Left forelimb (tissue), 1 donor: ENCODE measurements at regions not wholly inside any gene's neighbourhood (a gene's known extent, or its start where the extent isn't known, plus 50 kb on each side); places are given as distances from the start of the nearest gene placed in this dataset.

Experiments
- DNase-seq: peaks from one replicate; pipeline ENCODE4 v3.0.0-alpha.2; 2018; ENCODE audit warnings: low spot score

DNA sequence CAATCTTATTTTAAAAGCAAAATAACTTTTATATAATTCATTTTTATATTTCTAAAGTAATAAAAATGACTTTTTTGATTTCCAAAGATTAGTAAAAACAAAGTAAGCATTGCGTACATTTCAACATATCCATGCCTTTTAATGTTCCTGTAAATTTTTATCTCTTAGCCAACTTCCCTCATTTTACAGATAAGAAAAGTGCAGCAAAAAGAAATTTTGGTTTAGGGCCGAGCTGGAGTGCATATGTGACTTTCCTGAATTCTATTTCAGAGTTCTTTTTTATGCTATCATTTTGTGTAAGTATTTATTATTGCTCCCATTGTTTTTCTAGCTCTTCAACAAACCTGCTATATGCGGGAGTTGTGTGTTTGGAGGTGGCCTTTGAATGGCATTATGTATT is 195.3 kb downstream of the NHLRC3 start:
- no peak for DNase-seq

DNA sequence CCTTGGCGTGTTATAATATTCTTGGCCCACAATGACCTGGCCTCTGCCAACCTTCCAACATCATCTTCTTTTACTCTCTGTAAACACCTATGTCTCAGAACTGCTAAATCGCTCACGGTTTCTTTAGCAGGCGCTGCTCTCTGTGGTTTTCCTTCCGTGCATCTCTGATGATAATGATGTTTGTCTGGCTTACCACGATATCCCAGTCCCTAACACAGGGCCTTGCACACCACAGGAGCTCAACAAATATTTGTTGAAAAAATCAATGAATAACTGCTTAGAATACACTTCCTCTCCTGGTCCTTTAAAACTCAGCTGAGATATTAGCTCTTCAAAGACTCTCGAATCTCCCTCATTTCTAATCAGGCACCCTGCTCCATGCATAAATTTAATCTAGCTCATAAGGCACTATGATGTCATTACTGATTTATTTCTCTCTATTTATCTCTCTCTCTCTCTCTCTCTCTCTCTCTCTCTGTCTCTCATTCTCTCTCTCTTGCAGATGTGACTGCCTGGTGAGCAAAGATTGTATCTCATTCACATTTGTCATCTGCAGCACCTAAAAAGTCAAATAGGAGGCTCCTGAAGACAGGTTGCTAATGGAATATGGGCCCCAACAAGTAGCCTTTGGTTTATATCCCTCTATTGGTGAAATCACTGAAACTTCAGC is 206.4 kb downstream of the NHLRC3 start:
- no peak for DNase-seq

DNA sequence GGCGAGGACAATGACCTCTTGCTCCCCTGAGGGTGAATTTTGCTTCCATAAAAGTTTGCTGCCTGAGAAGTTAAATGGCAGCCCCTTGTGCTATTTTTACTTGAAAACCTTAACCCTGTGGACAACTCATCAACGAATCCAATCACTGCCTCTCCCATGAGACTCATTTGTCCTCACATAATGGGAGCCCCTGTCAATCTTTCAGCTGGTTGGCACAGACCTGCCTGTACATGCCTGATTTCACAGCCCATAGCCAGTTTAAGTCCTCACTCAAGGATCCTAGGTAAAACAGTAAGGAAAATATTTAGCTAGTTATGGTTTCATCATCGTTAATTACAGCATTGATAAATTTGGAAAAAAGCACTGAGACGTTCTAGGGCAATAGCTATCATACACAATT is 207.4 kb downstream of the NHLRC3 start:
- no peak for DNase-seq

DNA sequence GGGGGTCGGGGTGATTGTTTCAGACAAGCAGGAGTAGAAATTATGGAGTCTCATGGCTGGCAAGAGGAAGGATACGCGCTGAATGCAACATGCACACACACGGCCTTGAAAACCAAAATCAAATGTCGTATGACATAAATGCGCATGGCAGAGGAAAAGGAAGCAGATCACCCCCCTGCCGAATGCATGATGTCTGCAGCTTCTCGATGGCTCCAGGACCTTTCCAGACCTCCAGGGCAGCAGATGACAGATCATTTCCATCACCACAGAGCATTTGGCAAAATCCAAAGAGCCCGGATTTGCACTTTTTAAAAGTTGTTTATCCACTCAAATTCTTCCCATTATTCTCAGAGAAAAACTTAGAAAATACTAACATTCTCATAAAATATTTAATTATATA is 211.7 kb downstream of the NHLRC3 start:
- DNase-seq = no peak

DNA sequence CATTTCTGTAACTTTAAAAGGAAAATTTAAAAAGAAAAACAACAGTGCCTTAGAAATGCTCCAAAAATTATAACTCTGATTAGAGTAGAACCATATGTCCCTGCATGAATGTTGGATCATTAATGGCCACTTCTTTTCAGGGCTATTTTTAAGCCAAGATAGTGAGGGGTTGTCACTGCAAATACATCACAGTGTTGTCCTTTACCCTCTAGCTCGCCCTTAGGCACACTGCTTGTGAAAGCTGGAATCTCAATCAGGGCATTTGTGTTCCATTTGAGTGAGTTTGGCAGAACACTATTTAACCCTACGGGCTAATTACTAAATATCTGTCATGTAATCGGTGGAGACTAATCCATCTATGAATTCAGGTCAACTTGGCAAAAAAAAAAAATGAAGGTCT is 212.2 kb downstream of the NHLRC3 start:
- no peak for DNase-seq

DNA sequence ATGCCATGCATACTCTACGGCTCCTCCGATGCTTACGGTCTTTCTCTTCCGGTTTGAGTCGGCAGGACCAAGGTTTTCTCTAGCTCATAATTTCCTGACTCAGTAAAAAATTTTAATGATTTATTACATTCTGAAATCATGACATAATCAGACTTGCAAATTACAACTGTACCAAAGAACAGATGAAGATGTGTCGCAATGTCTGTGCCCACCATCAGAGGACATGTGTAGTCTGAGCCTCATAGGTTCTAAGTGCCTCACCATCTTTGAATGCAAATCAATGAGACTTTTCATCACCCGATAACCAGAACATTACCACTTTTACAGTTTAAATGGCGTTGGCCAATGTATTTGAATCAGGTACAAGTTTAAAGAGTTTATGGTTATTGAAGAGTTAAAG is 213.1 kb downstream of the NHLRC3 start:
- no peak for DNase-seq

DNA sequence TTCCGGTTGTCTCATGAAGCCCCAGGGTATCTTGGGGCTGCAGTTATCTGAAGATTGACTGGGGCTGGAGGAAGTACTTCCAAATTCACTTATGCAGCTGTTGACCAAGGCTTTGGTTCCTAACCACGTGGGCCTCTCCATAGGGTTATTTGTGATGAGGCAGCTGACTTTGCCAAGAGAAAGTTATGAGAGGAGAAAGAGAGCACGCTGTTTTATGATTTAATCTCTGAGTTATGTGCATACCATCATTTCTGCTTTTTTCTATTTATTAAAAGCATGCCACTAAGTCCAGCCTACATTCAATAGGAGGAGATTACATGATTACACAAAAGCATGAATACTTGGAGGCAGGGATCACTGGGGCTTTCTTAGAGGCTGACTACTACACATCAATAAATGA is 215.5 kb downstream of the NHLRC3 start:
- no peak for DNase-seq

DNA sequence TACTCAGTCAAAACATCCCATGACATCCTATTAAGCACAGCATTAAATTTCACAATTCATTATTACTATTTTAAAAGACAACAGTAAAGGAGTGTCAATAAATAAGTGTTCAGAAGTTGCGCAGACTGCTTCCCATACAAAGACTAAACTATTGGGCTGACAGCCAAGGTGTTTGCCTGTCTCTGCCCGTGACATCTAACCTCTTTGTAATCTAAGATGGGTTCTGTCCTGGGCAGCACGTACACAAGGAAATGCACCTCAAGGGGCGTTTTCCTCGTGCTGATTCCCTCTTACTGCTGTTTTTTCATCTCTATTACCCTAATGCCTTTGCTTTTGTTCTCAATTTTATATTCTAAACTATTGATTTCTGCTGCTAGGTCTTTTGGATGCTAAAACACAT is 216.3 kb downstream of the NHLRC3 start:
- no peak for DNase-seq

DNA sequence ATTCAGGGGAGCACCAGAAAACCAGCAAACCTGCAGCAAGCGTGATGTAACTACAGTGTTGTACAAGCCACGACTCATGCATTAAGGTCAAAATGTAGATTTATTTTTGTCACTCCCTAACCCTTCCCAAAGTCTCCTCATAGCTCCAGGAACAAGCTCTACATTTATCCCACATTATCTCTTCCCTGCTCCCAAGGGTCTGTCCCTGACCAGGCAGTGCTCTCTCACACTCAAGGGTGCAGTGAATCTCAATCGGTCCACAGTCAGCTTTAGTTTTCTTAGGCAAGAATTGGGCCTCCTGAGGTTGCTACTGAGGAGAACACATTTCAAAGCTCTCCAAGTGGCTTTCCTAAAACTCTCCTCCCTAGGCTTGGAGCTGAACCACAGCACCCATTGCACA is 219.4 kb downstream of the NHLRC3 start:
- DNase-seq = no peak

DNA sequence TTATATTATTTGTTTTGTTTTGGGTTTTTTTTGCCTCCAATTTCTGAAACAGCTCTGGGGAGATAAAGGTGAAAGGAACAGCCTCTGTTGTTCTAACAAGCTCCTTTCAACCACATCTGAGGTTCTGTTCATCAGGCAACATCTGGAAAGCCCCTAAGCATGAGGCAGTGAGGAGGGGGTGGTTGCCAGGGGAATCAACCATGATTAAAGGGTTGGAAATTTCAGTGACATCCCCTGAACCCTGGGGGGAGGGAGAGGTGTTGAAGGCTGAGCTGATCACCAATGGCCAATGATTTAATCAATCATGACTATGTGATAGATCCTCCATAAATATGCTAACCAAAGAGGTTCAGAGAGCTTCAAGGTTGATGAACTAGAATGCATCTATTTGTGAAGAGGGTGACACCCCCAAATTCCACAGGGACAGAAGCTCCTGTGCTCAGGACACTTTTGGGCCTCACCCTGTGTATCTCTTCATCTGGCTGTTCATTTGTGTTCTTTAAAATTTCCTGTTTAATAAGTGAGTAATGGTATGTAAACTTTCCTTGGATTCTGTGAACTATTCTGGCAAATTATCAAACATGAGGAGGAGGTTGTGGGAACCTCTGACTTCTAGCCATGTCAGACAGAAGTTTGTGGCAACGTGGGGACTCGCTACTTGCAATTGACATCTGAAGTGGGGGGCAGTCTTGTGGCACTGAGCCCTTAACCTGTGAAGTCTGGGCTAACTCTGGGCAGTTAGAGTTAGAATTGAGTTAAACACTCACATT is 221.3 kb downstream of the NHLRC3 start:
- DNase-seq = no peak

DNA sequence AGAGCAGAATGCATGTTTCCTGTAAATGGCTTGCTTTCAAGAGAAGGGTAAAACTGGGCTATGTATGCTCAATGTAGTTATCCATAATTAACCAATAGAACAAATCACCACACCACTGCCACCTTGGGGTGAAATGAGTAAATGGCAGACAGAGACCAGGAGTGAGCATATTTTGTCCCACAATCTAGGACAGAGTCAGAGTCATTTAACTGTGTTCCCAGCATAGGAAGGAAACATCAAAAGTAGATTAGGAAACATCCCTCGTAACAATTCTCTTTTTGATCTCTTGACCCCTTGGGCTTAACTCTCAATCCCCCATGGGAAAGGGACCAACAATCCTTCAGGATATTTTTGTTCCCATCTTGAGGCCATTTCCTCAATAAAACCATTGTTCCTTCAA is 224.8 kb downstream of the NHLRC3 start:
- no peak for DNase-seq

DNA sequence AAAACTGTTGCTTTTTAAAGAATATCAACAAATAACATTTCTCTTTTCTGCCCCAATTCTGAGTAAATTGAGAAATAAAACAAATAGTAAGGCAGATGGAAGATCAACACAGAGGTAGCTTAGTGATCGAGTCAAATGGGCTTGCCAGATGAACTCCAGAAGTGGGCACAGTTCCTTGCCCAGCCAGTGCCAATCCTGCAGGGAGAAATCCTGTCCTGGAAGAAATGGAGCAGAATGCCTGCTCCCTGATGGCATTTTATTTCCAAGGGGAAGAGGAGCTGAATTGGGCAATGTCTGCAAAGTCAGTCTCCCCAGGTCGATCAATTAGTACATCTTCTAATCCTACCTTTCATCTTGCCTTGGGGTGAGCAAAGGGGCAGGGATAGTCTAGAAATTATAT is 225.3 kb downstream of the NHLRC3 start:
- DNase-seq = no peak

DNA sequence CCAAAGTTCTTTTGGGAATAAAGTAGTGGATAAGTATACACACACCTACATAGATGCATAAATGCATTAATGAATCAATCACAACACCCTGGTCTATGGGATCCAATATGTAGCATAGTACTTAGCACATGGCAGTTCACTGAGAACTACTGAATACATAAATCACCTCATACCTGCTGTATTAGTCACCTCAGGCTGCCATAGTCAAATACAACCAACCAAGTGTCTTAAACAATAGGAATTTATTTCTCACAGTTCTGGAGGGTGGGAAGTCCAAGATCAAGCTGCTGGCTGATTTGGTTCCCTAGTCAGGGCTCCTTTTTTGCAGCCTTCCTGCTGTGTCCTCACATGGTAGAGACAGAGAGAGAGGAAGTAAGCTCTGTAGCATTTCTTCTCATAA is 228.2 kb downstream of the NHLRC3 start:
- DNase-seq = no peak

DNA sequence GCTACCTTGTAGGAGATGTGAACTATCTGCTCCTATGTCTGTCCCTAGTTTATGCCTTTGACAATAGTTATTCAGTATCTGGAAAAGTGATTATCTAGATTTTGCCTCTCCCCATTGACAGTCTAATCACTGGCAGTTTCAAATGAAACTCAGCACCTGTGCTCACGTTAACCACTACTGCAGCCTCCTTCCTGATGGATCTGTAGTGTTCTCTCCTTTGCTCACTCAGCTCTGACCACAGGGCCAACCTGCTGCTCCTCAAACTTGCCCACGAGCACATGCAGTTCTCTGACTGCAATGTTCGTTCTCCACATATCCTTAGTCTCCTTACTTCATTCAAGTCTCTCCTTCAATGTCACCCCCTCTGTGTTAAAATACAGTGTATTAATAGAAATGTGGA is 230.1 kb downstream of the NHLRC3 start:
- DNase-seq = no peak

DNA sequence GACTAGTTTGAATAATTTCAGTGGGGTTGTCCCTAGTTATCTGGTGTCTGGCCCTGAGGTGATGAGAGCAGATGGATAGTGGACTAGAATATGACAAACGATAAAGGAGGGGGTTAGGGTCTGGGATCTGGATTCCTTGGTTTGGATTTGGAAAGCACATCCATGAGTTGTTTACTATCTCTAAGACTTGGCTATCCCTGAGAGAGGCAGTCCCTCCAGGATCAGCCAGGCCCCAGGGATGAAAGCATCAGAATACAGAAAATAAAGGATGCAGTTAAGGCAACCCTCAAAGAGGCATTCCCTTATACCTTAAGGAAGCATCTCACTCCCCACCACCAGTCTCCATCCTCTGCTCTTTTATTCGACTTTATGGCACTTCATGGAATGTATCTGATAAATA is 230.7 kb downstream of the NHLRC3 start:
- DNase-seq = no peak

DNA sequence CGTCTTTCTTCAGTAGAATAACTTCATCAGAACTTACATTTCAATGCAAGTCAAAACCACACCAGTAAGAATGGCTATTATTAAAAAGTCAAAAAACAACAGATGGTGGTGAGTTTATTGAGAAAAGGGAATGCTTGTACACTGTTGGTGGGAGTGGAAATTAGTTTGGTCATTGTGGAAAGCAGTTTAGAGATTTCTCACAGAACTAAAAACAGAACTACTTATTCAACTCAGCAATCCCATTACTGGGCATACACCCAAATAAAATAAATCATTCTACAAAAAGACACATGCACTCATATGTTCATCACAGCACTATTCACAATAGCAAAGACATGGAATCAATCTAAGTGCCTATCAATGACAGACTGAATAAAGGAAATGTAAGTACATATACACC is 231.2 kb downstream of the NHLRC3 start:
- no peak for DNase-seq

DNA sequence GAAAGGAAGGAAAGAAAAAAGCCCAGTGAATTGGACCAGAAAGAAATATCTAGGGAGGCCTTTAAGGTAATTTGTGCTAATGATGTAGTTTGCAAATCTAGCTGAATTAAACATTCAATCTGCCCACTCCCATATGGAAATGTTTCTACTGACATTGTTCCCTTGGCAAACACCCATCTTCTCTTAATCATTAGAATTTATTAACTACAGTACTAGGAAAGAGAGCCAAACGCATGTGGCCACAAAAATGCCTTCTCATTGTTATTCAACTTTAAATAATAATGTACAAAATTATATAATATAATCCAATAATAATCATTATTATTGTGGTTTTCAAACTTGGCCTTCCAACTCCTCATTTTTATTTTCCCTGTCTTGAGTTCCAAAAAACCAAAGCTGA is 234.7 kb downstream of the NHLRC3 start:
- no peak for DNase-seq

DNA sequence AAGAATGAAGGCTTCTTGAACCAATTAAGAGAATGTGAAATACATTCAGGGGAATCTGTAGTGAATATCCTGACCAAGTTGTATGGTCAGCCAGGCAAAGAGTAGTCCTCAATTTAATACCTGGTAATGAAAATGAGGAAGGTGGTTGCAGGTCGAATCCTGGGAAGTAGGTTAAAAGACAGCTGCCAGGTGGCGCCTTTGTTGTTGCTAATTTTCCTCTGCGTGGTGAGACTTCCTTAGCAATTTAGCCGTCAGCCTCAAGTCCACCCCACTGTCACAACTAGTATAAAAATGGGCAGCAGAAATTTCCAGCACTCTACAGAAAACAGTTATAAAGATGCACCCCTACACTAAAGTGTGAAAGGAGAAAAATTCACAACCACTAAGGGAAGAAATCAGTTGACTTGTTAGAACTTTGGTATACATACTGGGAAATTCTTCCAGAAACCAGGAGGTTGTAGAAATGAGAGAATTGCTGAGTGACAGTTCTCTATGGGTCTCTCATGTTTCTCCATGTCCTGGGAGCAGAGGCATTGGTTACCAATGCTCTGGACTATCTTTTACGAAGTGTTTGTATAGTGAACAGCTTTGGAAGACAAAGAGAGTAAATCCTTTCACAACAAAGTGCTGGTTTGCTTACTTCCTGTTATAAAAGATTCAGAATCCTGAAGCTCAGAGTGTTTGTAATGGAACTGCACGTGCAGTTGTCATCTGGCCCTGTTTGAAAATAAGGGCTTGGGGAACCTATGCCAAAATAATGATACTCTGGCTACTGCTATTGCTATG is 235.9 kb downstream of the NHLRC3 start:
- DNase-seq = no peak

DNA sequence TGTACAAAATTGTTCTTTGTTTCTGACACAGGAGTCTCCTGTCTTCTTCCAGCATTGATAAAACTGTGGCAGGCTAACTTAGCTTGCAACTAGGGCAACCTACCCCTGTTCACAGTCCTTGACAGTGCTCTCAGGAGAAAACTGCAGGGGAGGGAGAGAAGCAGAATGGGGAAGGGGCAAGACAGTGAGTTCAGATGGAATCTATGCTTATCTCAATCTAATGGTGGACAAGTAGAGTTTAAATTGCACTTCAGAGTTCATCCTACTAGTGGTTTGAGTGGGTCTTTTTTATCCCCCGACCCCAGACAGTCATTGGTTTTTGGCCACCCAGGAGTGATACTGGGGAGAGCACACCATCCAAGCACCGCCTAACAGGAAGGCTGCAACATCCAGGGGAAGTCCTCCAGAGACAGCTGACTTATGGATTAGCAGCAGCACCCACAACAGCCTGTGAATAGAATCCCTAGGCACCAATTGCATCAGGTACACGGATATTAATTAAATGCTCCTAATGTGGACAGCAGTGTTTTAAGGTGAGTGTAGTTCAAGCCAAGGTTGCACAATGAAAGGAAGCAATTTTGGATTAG is 236.6 kb downstream of the NHLRC3 start:
- no peak for DNase-seq

DNA sequence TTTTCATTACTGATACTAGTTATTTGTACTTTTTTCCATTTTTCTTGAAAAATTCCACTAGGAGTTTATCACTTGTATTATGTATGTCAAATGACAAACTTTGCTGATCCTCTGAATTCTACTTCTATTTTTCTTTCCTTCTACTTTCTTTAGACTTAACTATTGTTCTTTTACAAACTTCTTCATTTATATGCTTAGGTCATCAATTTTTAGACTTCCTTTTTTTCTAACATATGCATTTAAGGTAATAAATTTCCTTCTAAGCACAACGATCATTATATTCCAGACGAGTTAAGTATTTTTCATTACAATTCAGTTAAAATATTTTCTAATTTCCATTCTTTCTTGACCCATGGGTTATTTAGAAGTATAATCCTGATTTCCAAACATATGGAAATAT is 240.8 kb downstream of the NHLRC3 start:
- no peak for DNase-seq

DNA sequence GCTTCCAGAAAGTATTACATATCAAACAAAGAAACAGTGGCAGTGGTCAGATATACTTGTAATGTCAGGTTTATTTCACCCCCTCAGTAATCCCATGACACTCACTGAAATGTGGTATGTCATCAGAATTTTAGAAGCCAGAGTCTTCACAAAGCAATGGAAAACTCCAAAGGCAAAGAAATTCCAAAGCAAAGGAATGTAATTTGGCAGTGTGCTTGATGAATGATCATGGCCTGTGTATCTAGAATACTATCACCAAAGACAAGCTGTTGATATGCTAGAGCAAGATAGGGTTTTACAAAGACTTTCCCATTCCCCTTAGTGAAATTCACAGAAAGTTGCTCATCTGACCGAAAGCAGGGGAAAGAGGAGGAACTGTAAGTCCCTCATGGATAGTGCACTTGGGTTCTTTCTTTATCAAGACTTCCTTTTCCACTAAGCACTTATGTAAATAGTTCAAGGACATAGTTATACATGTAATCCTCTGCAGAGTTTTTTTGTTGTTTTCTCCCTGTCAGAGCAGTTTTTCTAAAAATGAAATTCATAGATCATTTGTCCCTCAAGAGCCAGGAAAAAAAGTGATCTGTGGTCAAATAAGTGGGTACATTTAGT is 243.4 kb downstream of the NHLRC3 start:
- DNase-seq = no peak

DNA sequence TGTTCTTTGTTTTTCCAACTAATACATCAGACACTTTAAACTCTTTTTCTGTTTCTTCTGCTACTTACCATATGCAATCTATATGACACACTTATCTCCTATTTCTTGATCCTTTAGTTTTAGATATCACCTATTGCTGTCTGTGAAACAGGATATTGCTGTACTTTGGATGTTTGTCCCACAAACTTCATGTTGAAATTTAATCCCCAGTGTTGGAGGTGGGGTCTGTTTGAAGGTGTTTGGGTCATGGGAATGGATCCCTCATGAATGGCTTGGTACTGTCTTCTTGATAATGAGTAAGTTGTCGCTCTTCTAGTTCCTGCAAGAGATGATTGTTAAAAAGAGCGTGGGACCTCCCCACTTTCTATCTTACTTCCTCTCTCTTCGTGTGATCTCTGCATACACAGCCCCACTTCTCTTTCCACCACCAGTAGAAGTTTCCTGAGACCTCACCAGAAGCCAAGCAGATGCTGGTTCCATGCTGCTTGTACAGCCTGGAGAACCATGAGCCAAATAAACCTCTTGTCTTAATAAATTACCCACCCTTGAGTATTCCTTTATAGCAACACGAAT is 244.2 kb downstream of the NHLRC3 start:
- no peak for DNase-seq
